ENCODE measurements at regions not wholly inside any gene's neighbourhood (a gene's known extent, or its start where the extent isn't known, plus 50 kb on each side); places are given as distances from the start of the nearest gene placed in this dataset.

- Histone ChIP-seq H3K4me1 (no peaks in the 10 kb centered on the region), H3K36me3 (no peaks in the 10 kb centered on the region), H3K4me3 (no peak overlapping the region), H3K9me3 (no peaks in the 10 kb centered on the region), H3K27ac (no peak overlapping the region), H3K27me3 (no peaks in the 10 kb centered on the region)
- no peak for ATAC-seq
- DNase-seq = no peak
- TF ChIP-seq CTCF (IDR thresholded peaks at IDR 0.05) = no peak
- intact Hi-C loops (cut with DNase I) = no loop called here
Observed at GRCh38 chr10:10178476-10178875, 839.2 kb upstream of the CELF2 start.

- no peak for TF ChIP-seq CTCF (IDR thresholded peaks at IDR 0.05)
- ATAC-seq = no peak
- H3K4me1 ChIP-seq = no peaks in the 10 kb centered on the region
Observed at GRCh38 chr10:10193848-10194247, 823.8 kb upstream of the CELF2 start.

GRCh38 chr10:10196701-10197100, 821.0 kb upstream of the CELF2 start:
- H3K4me3 ChIP-seq = no peak overlapping the region
- no peaks in the 10 kb centered on the region for H3K36me3 ChIP-seq
- no peak for ATAC-seq
- no peak for TF ChIP-seq CTCF (IDR thresholded peaks at IDR 0.05)
- no peaks in the 10 kb centered on the region for H3K4me1 ChIP-seq
- H3K27ac ChIP-seq = no peak overlapping the region
- H3K27me3 ChIP-seq = no peaks in the 10 kb centered on the region
- intact Hi-C loops (cut with DNase I) = no loop called here
- no peaks in the 10 kb centered on the region for H3K9me3 ChIP-seq
- DNase-seq = no peak

More at GRCh38 chr10:10193848-10194247, 823.8 kb upstream of the CELF2 start:
- intact Hi-C loops (cut with DNase I) = no loop called here
- Histone ChIP-seq H3K4me3 (no peak overlapping the region), H3K27me3 (no peaks in the 10 kb centered on the region), H3K9me3 (no peaks in the 10 kb centered on the region), H3K36me3 (no peaks in the 10 kb centered on the region), H3K27ac (no peak overlapping the region)
- no peak for DNase-seq

- ATAC-seq (no peak), DNase-seq (no peak)
- no peaks in the 10 kb centered on the region for H3K4me1 ChIP-seq
- no peaks in the 10 kb centered on the region for H3K9me3 ChIP-seq
- H3K36me3 ChIP-seq = no peaks in the 10 kb centered on the region
- no peak overlapping the region for H3K27ac ChIP-seq
- no peak overlapping the region for H3K4me3 ChIP-seq
- H3K27me3 ChIP-seq = no peaks in the 10 kb centered on the region
- TF ChIP-seq CTCF (IDR thresholded peaks at IDR 0.05) = no peak
- intact Hi-C loops (cut with DNase I) = no loop called here
Observed at GRCh38 chr10:10197423-10197822, 820.2 kb upstream of the CELF2 start.

- Histone ChIP-seq H3K36me3 (no peaks in the 10 kb centered on the region), H3K9me3 (no peaks in the 10 kb centered on the region), H3K4me3 (no peak overlapping the region), H3K27ac (no peak overlapping the region), H3K27me3 (no peaks in the 10 kb centered on the region), H3K4me1 (no peaks in the 10 kb centered on the region)
- no peak for TF ChIP-seq CTCF (IDR thresholded peaks at IDR 0.05)
- intact Hi-C loops (cut with DNase I) = no loop called here
- ATAC-seq (no peak), DNase-seq (no peak)
Observed at GRCh38 chr10:10198363-10198762, 819.3 kb upstream of the CELF2 start.

- Histone ChIP-seq H3K27ac (no peak overlapping the region), H3K4me3 (no peak overlapping the region), H3K36me3 (no peaks in the 10 kb centered on the region), H3K9me3 (peaks cover 9% of the 10 kb centered on the region), H3K27me3 (no peaks in the 10 kb centered on the region), H3K4me1 (no peaks in the 10 kb centered on the region)
- no peak for ATAC-seq
- DNase-seq = no peak
- no peak for TF ChIP-seq CTCF (IDR thresholded peaks at IDR 0.05)
- intact Hi-C loops (cut with DNase I) = no loop called here
Observed at GRCh38 chr10:10204415-10204814, 813.3 kb upstream of the CELF2 start.
